ENCODE measurements at regions not wholly inside any gene's neighbourhood (a gene's known extent, or its start where the extent isn't known, plus 50 kb on each side); places are given as distances from the start of the nearest gene placed in this dataset.

DNA sequence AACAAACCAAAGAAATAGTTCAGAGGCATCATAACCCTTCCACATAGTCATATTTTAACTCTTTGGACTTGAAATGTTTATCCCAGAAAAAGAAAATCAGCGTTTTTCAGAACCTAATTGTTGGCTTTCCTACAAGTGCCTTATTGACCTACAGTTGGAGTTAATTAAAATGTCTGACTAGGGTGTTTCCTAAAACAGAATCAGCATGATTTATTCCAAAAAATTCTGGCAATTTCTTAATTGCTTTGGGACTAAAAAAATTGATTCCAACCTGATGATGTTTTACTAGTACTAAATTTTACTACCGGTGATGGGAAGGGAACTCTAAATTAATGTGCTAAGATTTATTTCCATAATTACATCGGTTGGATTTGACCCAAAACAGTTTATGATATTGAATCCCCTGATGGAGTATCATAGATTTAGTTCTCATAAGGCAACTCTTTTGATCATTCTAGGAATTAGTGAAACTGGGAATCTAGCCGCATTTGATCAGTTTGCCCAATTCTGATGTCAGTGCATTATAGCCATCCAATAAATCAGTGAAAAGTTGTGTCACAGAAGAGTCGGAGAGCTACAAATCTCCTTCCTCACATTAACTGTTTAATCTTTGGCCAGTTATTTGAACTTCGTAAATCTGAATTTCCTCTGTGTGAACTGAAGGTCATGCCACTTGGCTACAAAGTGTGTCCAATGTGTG lies 134.3 kb upstream of the DSEL start:
- TF ChIP-seq POLR2AphosphoS5 (IDR thresholded peaks at IDR 0.05; ENCODE audit: low read depth, low read length) (no peak), TCF7L2 (IDR thresholded peaks at IDR 0.05; ENCODE audit: low read depth, low read length) (no peak), SIN3A (IDR thresholded peaks at IDR 0.05; ENCODE audit: borderline replicate concordance, insufficient read depth, low read depth, low read length) (no peak)
- TF ChIP-seq, protein P1, sequence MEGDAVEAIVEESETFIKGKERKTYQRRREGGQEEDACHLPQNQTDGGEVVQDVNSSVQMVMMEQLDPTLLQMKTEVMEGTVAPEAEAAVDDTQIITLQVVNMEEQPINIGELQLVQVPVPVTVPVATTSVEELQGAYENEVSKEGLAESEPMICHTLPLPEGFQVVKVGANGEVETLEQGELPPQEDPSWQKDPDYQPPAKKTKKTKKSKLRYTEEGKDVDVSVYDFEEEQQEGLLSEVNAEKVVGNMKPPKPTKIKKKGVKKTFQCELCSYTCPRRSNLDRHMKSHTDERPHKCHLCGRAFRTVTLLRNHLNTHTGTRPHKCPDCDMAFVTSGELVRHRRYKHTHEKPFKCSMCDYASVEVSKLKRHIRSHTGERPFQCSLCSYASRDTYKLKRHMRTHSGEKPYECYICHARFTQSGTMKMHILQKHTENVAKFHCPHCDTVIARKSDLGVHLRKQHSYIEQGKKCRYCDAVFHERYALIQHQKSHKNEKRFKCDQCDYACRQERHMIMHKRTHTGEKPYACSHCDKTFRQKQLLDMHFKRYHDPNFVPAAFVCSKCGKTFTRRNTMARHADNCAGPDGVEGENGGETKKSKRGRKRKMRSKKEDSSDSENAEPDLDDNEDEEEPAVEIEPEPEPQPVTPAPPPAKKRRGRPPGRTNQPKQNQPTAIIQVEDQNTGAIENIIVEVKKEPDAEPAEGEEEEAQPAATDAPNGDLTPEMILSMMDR (IDR thresholded peaks at IDR 0.05), result no peak
- TF ChIP-seq, protein P2, sequence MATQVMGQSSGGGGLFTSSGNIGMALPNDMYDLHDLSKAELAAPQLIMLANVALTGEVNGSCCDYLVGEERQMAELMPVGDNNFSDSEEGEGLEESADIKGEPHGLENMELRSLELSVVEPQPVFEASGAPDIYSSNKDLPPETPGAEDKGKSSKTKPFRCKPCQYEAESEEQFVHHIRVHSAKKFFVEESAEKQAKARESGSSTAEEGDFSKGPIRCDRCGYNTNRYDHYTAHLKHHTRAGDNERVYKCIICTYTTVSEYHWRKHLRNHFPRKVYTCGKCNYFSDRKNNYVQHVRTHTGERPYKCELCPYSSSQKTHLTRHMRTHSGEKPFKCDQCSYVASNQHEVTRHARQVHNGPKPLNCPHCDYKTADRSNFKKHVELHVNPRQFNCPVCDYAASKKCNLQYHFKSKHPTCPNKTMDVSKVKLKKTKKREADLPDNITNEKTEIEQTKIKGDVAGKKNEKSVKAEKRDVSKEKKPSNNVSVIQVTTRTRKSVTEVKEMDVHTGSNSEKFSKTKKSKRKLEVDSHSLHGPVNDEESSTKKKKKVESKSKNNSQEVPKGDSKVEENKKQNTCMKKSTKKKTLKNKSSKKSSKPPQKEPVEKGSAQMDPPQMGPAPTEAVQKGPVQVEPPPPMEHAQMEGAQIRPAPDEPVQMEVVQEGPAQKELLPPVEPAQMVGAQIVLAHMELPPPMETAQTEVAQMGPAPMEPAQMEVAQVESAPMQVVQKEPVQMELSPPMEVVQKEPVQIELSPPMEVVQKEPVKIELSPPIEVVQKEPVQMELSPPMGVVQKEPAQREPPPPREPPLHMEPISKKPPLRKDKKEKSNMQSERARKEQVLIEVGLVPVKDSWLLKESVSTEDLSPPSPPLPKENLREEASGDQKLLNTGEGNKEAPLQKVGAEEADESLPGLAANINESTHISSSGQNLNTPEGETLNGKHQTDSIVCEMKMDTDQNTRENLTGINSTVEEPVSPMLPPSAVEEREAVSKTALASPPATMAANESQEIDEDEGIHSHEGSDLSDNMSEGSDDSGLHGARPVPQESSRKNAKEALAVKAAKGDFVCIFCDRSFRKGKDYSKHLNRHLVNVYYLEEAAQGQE (IDR thresholded peaks at IDR 0.05; ENCODE audit: insufficient read depth in 1 of 2, low read depth in 2 of 2, low read length in 1 of 2), result no peak
